SK-N-SH (cell line): ENCODE measurements at regions not wholly inside any gene's neighbourhood (a gene's known extent, or its start where the extent isn't known, plus 50 kb on each side); places are given as distances from the start of the nearest gene placed in this dataset.

Experiments used
- EP300 ChIP-seq, 2 experiments: IDR thresholded peaks; 2 replicates each; pipeline versions ENCODE4 v1.4.0 to v1.6.1; 2012; ENCODE audit warnings: borderline replicate concordance in 1 of 2, low read depth in 1 of 2, low read length in 1 of 2
- EZH2phosphoT487 ChIP-seq: fragments of 200-600 bp; sonication (generic); IDR thresholded peaks from 2 replicates; pipeline ENCODE4 v1.6.1; 2017; ENCODE audit warnings: low read depth, mixed run types, mild to moderate bottlenecking, antibody characterized with exemption, moderate library complexity, borderline replicate concordance
- FOSL2 ChIP-seq: IDR thresholded peaks from 2 replicates; pipeline ENCODE4 v1.4.0; 2012; ENCODE audit warnings: low read depth, mild to moderate bottlenecking, moderate library complexity, borderline replicate concordance
- GABPA ChIP-seq: IDR thresholded peaks from 2 replicates; pipeline ENCODE4 v1.4.0; 2012; ENCODE audit warnings: low read depth, mild to moderate bottlenecking
- MEF2A ChIP-seq: IDR thresholded peaks from 2 replicates; pipeline ENCODE4 v1.4.0; 2012; ENCODE audit warnings: low read depth, borderline replicate concordance
- POLR2AphosphoS5 ChIP-seq: IDR thresholded peaks from 2 replicates; pipeline ENCODE4 v1.6.1; 2012; ENCODE audit warnings: low read depth, low read length
- RAD21 ChIP-seq: IDR thresholded peaks from 2 replicates; pipeline ENCODE4 v1.6.1; 2012; ENCODE audit warnings: mild to moderate bottlenecking, low read length
- RCOR1 ChIP-seq: fragments of 150-350 bp; IDR thresholded peaks from 2 replicates; pipeline ENCODE4 v1.6.1; 2017; ENCODE audit warnings: antibody characterized with exemption, low read length
- TF ChIP-seq, protein P1 (sequence below): fragments of 200-600 bp; sonication (generic); IDR thresholded peaks from 2 replicates; pipeline ENCODE4 v1.6.1; 2017; ENCODE audit warnings: antibody characterized with exemption, mild to moderate bottlenecking, moderate library complexity
- TF ChIP-seq, protein P2 (sequence below): IDR thresholded peaks from 2 replicates; pipeline ENCODE4 v1.4.0; 2012; ENCODE audit warnings: low read depth
- TF ChIP-seq, protein P3 (sequence below): IDR thresholded peaks from 2 replicates; pipeline ENCODE4 v1.4.0; 2012; ENCODE audit warnings: low read depth, borderline replicate concordance
- TF ChIP-seq, protein P4 (sequence below): fragments of 150-350 bp; IDR thresholded peaks from 2 replicates; pipeline ENCODE4 v1.6.1; 2017; ENCODE audit warnings: antibody characterized with exemption, low read length, low read depth, borderline replicate concordance

DNA sequence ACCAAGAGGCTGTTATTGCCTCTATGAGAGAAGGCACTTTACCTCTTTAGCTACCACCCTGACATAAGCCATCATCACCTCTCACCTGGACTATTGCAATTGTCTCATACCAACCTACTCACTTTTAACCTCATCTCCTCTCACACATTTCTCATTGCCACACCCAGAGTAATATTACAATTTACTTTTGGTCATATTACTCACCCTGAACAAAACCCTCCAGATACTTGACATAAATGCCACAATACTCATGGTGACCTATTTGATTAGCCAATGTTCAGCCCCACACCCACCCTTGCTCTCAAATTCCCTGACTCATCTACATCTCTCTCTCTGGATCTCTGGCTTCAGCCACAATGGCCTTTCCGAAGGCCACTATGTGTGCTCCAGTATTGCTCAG, 90.9 kb upstream of the CDH7 start:
- TF ChIP-seq POLR2AphosphoS5 = no peak
- TF ChIP-seq, protein P1, sequence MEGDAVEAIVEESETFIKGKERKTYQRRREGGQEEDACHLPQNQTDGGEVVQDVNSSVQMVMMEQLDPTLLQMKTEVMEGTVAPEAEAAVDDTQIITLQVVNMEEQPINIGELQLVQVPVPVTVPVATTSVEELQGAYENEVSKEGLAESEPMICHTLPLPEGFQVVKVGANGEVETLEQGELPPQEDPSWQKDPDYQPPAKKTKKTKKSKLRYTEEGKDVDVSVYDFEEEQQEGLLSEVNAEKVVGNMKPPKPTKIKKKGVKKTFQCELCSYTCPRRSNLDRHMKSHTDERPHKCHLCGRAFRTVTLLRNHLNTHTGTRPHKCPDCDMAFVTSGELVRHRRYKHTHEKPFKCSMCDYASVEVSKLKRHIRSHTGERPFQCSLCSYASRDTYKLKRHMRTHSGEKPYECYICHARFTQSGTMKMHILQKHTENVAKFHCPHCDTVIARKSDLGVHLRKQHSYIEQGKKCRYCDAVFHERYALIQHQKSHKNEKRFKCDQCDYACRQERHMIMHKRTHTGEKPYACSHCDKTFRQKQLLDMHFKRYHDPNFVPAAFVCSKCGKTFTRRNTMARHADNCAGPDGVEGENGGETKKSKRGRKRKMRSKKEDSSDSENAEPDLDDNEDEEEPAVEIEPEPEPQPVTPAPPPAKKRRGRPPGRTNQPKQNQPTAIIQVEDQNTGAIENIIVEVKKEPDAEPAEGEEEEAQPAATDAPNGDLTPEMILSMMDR = no peak
- no peak for TF ChIP-seq EP300 (IDR thresholded peaks at IDR 0.05; ENCODE audit: borderline replicate concordance in 1 of 2, low read depth in 1 of 2, low read length in 1 of 2)
- TF ChIP-seq GABPA = no peak
- TF ChIP-seq, protein P2, sequence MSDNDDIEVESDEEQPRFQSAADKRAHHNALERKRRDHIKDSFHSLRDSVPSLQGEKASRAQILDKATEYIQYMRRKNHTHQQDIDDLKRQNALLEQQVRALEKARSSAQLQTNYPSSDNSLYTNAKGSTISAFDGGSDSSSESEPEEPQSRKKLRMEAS = no peak
- TF ChIP-seq MEF2A = no peak
- TF ChIP-seq EZH2phosphoT487 = no peak
- TF ChIP-seq, protein P3, sequence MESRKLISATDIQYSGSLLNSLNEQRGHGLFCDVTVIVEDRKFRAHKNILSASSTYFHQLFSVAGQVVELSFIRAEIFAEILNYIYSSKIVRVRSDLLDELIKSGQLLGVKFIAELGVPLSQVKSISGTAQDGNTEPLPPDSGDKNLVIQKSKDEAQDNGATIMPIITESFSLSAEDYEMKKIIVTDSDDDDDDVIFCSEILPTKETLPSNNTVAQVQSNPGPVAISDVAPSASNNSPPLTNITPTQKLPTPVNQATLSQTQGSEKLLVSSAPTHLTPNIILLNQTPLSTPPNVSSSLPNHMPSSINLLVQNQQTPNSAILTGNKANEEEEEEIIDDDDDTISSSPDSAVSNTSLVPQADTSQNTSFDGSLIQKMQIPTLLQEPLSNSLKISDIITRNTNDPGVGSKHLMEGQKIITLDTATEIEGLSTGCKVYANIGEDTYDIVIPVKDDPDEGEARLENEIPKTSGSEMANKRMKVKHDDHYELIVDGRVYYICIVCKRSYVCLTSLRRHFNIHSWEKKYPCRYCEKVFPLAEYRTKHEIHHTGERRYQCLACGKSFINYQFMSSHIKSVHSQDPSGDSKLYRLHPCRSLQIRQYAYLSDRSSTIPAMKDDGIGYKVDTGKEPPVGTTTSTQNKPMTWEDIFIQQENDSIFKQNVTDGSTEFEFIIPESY = no peak
- TF ChIP-seq RCOR1 = no peak
- TF ChIP-seq FOSL2 = no peak
- TF ChIP-seq, protein P4, sequence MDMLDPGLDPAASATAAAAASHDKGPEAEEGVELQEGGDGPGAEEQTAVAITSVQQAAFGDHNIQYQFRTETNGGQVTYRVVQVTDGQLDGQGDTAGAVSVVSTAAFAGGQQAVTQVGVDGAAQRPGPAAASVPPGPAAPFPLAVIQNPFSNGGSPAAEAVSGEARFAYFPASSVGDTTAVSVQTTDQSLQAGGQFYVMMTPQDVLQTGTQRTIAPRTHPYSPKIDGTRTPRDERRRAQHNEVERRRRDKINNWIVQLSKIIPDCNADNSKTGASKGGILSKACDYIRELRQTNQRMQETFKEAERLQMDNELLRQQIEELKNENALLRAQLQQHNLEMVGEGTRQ = no peak
- no peak for TF ChIP-seq RAD21
